GM12891 (cell line): ENCODE measurements at regions not wholly inside any gene's neighbourhood (a gene's known extent, or its start where the extent isn't known, plus 50 kb on each side); places are given as distances from the start of the nearest gene placed in this dataset.
"Not testable (repeated sequence)": the region's sequence is repeated elsewhere in the genome, so short reads cannot be mapped to it uniquely, and the experiment has no call there.

Experiments used
- DNase-seq: peaks from one replicate; pipeline ENCODE4 v3.0.0; 2011; ENCODE audit warnings: low spot score; ENCODE audit not compliant: insufficient read length
- FAIRE-seq: peaks from 2 replicates; lab custom pipeline; 2011; peaks lifted over from hg19 to GRCh38; lab: Jason Lieb, UNC
- PAX5 ChIP-seq: IDR thresholded peaks from 2 replicates; pipeline ENCODE4 v1.6.1; 2011; ENCODE audit warnings: low read length, moderate library complexity, mild to moderate bottlenecking; ENCODE audit not compliant: insufficient read depth, severe bottlenecking
- POLR2A ChIP-seq: IDR thresholded peaks from 2 replicates; pipeline ENCODE4 v1.6.1; 2011; ENCODE audit warnings: low read depth, low read length, control low read depth
- POLR2AphosphoS5 ChIP-seq: IDR thresholded peaks from 2 replicates; pipeline ENCODE4 v1.6.1; 2011; ENCODE audit warnings: low read depth, low read length, control low read depth
- POU2F2 ChIP-seq: IDR thresholded peaks from 2 replicates; pipeline ENCODE4 v1.6.1; 2011; ENCODE audit warnings: low read depth, mild to moderate bottlenecking, control low read depth, low read length, moderate library complexity
- SPI1 ChIP-seq: IDR thresholded peaks from 2 replicates; pipeline ENCODE4 v1.6.1; 2011; ENCODE audit warnings: low read depth, low read length, control low read depth
- TAF1 ChIP-seq: IDR thresholded peaks from 2 replicates; pipeline ENCODE4 v1.6.1; 2011; ENCODE audit warnings: low read depth, low read length, control low read depth

GRCh38 chrX:14357314-14357713 lies 172.0 kb upstream of the GLRA2 start:
- FAIRE-seq = no peak
- no peak for DNase-seq

GRCh38 chrX:14356401-14356800 lies 172.9 kb upstream of the GLRA2 start:
- DNase-seq = no peak
- FAIRE-seq = no peak
- TF ChIP-seq TAF1 = no peak
- no peak for TF ChIP-seq POLR2AphosphoS5
- no peak for TF ChIP-seq POLR2A
- no peak for TF ChIP-seq POU2F2
- no peak for TF ChIP-seq PAX5
- TF ChIP-seq SPI1 = no peak

More at GRCh38 chrX:14357314-14357713, 172.0 kb upstream of the GLRA2 start:
- no peak for TF ChIP-seq POLR2AphosphoS5
- no peak for TF ChIP-seq TAF1
- no peak for TF ChIP-seq POLR2A
- TF ChIP-seq SPI1 = no peak
- no peak for TF ChIP-seq PAX5
- no peak for TF ChIP-seq POU2F2

- FAIRE-seq = no peak
- TF ChIP-seq PAX5 (no peak), SPI1 (no peak), TAF1 (no peak), POLR2A (no peak), POU2F2 (no peak), POLR2AphosphoS5 (no peak)
- no peak for DNase-seq
Observed at GRCh38 chrX:14355556-14355955, 173.8 kb upstream of the GLRA2 start.

GRCh38 chrX:14354521-14354920 lies 174.8 kb upstream of the GLRA2 start:
- DNase-seq (no peak), FAIRE-seq (no peak)
- TF ChIP-seq PAX5 = no peak
- no peak for TF ChIP-seq POLR2AphosphoS5
- no peak for TF ChIP-seq POU2F2
- no peak for TF ChIP-seq POLR2A
- no peak for TF ChIP-seq SPI1
- no peak for TF ChIP-seq TAF1

GRCh38 chrX:14352511-14352910 lies 176.8 kb upstream of the GLRA2 start:
- DNase-seq (no peak), FAIRE-seq (no peak)
- no peak for TF ChIP-seq TAF1
- TF ChIP-seq POLR2A = no peak
- no peak for TF ChIP-seq PAX5
- TF ChIP-seq POLR2AphosphoS5 = no peak
- no peak for TF ChIP-seq POU2F2
- no peak for TF ChIP-seq SPI1

- no peak for DNase-seq
- no peak for FAIRE-seq
- TF ChIP-seq POLR2AphosphoS5 = no peak
- no peak for TF ChIP-seq POU2F2
- TF ChIP-seq POLR2A = no peak
- no peak for TF ChIP-seq TAF1
- no peak for TF ChIP-seq PAX5
- no peak for TF ChIP-seq SPI1
Observed at GRCh38 chrX:14351611-14352303, 177.6 kb upstream of the GLRA2 start.

GRCh38 chrX:14347523-14347922 lies 181.8 kb upstream of the GLRA2 start:
- DNase-seq = no peak
- TF ChIP-seq PAX5 (no peak), POLR2AphosphoS5 (no peak), SPI1 (no peak), POU2F2 (no peak), POLR2A (no peak), TAF1 (no peak)
- no peak for FAIRE-seq

GRCh38 chrX:14344172-14344940 lies 185.0 kb upstream of the GLRA2 start:
- TF ChIP-seq POLR2AphosphoS5 (no peak), POLR2A (no peak), TAF1 (no peak), POU2F2 (no peak), SPI1 (no peak), PAX5 (no peak)
- DNase-seq (no peak), FAIRE-seq (no peak)

- no peak for DNase-seq
- TF ChIP-seq POLR2A = no peak
- no peak for TF ChIP-seq TAF1
- no peak for TF ChIP-seq POU2F2
- TF ChIP-seq PAX5 = no peak
- no peak for TF ChIP-seq SPI1
- TF ChIP-seq POLR2AphosphoS5 = no peak
- no peak for FAIRE-seq
Observed at GRCh38 chrX:14309431-14309830, 219.9 kb upstream of the GLRA2 start.

- DNase-seq, FAIRE-seq: not testable (repeated sequence)
Observed at GRCh38 chrX:14308976-14309375, 220.4 kb upstream of the GLRA2 start.

- TF ChIP-seq SPI1 (no peak), POLR2AphosphoS5 (no peak), TAF1 (no peak), POLR2A (no peak), POU2F2 (no peak), PAX5 (no peak)
- no peak for FAIRE-seq
- no peak for DNase-seq
Observed at GRCh38 chrX:14303891-14304290, 225.4 kb upstream of the GLRA2 start.

GRCh38 chrX:14302561-14302960 lies 226.8 kb upstream of the GLRA2 start:
- not testable (repeated sequence) for FAIRE-seq, DNase-seq
